GM18873 (cell line): ENCODE measurements at regions not wholly inside any gene's neighbourhood (a gene's known extent, or its start where the extent isn't known, plus 50 kb on each side); places are given as distances from the start of the nearest gene placed in this dataset.

ENCODE experiments used
- ATAC-seq: cut with Tn5 transposase; IDR thresholded peaks from one replicate; pipeline ENCODE4 v1.9.1; 2021; ENCODE audit warnings: mild to moderate bottlenecking, moderate library complexity, moderate number of reproducible peaks; ENCODE audit not compliant: unreplicated experiment, low FRiP score

GRCh38 chr16:73852561-73852960, 444.1 kb upstream of the PSMD7 start:
- no peak for ATAC-seq

DNA sequence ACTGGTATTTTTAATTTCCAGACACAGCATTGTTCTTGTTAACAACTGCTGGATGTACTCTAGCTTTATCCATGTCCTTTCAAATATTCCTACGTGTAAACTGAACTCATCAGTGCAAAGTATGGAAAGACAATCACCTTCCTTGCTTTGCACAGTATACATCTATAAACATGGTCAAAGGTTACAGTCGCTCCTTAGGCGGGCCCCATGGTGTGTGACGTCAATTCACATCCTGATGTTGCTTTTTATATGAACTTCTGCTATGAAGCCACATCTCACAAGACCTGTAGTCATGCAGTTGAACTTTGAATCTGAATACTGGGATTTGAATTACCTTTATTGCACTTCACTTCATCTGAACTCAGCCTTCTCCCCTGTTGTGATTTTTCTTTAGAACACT, 447.6 kb upstream of the PSMD7 start:
- no peak for ATAC-seq

- no peak for ATAC-seq
Observed at GRCh38 chr16:73847090-73847489, 449.5 kb upstream of the PSMD7 start.

DNA sequence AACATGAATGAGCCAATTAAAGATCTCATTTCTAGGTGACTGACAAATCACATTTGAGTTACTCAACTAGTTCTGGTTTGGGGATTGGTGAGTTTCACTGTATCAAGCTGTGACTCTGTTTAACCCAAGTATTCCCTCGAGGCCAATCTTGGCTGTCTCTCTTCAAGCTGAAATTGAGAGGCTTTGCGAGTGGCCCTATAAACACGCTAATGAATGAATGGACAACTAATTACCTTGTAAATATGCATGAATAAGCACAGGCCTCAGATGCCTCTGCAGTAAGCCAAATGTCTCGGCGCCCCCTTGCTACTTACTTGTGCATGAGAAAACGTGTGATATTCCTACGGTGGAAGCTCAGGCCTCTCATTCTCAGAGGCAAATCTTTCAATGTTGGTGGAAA, 450.3 kb upstream of the PSMD7 start:
- no peak for ATAC-seq

DNA sequence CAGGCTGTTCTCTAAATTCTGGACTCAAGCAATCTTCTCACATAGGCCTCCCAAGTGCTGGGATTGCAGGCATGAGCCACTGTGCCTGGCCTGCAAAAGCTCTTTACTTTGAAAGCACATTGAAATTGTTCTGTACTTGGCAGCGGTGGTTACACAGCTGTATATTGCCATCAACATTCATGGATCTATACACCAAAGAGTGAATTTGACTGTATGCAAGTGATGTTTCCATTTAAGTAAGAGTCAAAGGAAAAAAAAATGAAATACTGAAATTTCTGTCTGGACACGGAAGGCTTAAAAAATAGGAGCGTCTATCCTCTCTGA, 450.6 kb upstream of the PSMD7 start:
- ATAC-seq, result no peak

DNA sequence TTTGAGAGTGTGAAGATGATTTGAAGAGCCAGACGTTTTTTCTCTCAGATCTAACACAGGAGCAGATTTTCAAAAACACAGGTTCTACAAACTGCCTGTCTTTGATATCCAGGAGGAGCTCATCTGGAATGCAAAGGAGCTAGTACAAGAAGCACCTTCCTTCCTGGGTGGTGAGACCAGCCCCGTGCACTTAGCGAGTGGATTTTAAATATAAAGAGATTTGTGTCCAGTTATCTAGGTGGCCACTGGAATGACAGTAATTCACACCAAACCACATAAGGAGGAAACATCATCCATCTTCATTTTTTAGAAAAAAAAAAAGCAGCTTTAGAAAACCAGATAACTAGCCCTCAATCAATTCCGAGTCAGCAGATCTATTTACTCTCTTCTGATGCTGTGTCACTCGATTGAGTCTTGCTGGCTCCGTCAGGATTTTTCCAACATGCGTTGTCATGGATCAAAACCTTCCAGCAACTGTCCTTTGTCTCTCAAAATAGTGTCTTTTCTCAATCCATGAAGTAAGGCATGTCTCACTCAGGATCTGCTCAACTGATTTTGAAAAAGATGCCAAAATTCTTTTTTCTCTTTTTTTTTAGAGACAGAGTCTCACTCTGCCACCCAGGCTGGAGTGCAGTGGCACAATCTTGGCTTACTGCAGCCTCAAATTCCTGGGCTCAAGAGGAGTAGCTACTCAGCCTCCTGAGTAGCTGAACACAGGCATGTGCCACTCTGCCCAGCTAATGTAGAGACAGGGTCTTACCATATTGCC, 451.2 kb upstream of the PSMD7 start:
- ATAC-seq, result no peak

DNA sequence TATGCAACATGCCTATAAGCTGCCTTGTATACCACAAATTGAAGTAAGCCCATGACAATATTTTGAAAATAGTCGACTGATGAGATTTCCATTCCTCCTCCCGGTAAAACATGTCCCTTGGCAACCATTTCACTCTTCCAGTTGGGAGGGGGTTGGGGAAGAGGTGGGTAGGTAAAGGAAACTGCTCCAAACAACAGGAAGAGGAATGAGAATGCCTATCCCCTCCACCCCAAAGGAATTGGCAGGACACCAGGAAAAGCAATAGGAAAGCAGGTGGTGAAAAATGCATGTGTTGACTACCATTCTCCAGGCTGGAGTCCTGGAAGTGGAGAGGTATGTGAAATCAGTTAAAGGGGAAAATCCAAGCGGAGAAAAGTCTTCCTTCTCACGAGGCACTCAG, 455.9 kb upstream of the PSMD7 start:
- no peak for ATAC-seq

DNA sequence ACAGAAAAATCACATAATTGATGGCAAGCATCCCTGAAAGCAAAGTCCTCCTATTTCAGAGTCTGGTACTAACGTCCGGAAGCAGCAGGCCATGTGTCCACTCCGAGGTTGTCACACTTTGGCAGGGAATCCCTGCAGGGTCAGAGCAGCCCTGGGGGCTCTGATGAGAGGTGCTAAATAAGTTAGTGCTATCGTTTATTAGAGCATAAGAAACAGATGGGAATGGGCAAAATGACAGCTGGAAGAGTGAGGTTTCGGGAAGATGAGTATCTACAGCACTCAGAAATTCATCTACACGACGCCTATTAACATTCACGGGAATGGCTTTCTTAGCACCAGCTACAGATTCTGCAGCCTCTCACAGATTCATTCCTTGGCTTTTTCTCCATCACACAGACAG, 465.4 kb upstream of the PSMD7 start:
- ATAC-seq, result no peak

DNA sequence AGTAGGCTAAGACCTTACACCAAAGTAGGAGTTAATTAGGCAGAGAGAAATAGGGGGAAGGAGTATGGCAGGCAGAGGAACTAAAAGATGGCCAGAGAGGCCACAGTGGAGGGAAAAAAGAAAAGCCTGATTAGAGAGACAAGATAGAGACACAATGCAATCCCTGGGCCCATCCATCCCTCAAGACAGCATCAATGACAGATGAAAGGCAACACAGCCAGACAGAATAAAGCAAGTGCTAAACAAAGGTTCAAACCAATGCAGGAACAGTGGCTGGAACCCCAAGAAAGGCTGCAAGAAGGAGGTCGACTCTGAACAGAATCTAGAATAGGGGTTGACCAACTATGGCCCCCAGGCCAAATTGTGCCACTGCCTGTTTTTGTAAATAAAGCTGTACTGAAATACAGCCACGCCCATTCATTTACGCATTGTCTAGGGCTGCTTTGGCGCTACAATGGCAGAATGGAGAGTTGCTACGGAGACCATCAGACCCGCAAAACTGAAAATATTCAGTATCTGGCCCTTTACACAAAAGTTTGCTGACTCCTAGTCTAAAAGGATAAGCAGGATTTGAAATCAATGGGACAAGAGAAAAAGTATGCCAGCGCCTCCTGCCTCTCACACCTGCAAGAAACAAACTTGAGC, 473.3 kb upstream of the PSMD7 start:
- no peak for ATAC-seq

DNA sequence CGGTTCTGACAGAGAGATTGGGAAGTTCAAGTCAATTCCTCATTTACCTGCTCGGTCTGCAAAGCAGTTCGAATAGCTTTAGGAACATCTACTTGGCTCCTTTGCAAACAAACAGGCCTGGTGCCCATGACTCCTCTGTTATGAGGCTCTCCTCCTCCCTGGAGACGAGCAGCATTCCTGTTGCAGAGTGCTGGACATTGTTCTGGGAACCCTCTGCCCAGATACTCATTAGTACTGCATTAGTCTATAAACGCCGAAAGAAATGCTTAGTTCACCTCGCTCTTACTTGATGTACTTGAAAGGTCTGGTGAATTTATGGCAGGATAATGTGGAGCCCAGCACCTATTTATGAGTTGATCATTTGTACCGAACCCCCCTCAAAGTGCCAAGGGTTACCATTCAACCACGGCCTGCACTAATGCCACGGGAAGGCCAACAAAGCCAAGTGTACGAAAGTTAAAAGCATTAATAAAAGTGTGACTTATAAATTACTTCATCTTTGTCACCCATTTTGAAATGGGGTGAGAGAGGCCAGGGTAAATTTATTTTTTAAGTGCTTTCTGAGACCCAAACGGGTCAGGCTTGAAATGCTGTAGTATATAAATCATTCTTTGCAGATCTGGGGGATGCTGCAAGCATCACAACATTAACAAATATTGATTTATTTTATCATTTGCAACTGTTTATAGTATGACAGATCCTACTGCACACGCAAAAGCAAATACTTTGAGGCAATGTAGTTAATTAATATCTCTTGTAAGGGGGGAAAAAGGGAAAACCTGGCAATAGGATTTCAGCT, 478.9 kb upstream of the PSMD7 start:
- no peak for ATAC-seq

DNA sequence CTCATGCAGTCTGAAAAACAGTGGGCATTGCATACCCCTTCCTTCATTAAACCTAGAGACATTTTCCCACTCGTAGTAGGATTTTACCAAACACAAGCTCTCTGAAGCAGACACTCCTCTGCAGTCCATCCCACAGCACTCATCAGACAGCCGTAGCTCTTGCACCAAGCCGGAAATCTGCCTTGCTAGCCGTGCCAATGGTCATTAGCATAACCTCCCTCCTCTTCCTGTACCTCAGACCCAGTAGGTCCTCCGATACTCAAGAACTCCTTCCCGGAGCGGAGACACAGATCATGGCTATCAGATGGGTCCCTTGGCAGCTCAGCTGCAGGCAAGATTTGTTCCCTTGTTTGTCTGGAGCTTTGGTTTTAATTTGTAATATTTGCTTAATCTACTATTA, 483.1 kb upstream of the PSMD7 start:
- ATAC-seq, result no peak

DNA sequence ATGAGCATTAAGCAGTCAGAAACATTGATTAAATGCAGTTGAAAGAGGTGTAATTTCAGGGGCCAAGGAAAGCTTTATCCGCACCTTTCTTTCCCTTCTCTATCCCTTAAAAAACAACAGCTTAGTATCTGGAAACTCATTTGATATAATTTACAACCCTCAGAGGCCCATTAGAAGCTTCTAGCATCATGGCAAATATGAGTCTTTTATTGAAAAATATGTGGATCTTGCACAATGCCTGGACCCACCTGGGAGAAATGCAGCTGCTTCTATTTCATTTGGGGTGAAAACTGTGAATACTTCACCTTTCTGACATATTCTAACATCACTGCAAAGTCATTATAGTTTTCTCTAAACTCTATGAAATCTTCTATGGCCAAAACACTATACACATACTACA, 492.2 kb upstream of the PSMD7 start:
- no peak for ATAC-seq

DNA sequence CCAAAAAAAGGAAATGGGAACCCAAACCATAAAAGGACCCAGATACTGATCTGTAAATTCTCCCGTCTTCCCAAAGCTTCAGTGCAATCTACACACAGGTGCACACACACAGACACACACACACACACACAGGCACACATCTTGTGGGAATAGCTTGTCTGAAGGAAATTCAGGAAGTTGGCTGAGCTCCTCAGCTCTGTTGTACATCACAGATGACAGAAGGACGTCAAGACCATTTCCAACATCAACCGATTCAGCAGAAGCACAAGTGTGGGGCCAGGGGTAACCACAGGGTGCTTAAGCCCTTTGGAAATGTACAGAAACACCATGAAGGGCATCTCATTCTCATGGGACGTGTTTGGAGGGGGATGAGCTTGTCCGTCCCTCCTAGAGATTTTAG, 498.1 kb upstream of the PSMD7 start:
- no peak for ATAC-seq

GRCh38 chr16:73797115-73797514, 499.5 kb upstream of the PSMD7 start:
- ATAC-seq, result no peak

DNA sequence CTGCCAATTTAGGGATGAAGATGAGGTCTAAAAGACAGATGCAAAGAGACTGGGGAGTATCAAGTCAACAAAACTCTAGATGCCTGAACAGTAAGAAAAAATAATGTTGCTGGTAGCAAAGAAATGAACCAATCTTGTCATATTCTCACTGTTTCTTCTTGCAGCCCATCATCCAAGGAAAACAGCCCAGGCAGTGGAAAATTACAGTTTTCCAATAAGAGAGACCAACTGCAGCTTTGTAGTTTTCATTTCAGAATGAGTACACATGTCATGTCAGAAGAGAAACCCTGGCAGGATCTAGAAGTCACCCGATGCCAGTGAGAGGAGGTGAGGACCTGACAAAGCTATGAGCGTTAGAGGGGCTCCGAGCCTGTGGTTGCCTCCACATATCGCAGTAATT, 500.4 kb upstream of the PSMD7 start:
- ATAC-seq, result no peak

DNA sequence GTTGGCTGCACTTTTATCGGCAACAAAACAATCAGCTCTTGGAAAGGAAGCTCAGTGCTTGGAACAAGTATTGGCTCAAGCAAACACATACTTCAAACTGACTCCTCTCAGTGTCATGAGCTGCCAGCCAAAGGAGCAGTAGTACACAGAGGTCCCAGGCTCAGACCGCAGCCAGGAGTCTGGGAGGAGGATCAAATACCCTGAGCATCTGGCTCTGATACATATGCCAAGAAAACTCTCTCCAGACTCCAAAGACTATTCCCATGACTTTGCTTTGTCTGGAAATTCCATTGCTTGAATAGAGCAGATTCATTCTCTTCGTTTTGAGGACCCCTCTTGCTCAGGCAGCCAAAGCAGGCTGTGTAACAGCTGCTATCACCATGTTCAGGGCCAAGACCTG, 501.6 kb upstream of the PSMD7 start:
- no peak for ATAC-seq

- no peak for ATAC-seq
Observed at GRCh38 chr16:73793871-73794437, 502.7 kb upstream of the PSMD7 start.

GRCh38 chr16:73793260-73793659, 503.4 kb upstream of the PSMD7 start:
- ATAC-seq, result no peak

- ATAC-seq, result no peak
Observed at GRCh38 chr16:73792199-73793020, 504.2 kb upstream of the PSMD7 start.

DNA sequence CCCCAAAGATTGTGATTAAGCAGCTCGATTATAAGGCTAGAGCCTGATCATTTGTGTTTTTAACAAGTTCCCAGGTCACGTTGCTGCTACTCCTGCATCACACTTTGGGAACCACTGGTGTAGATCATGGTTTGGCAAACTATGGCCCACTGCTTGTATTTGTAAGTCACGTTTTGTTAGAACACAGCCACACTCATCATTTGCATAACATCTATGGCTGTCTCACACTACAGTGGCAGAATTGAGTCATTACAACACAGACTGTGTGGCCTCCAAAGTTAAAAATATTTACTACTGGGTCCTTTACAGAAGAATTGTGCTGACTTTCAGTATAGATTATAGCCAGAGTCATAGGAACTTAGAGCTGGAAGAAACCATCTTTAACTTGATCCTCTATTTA, 515.3 kb upstream of the PSMD7 start:
- no peak for ATAC-seq

DNA sequence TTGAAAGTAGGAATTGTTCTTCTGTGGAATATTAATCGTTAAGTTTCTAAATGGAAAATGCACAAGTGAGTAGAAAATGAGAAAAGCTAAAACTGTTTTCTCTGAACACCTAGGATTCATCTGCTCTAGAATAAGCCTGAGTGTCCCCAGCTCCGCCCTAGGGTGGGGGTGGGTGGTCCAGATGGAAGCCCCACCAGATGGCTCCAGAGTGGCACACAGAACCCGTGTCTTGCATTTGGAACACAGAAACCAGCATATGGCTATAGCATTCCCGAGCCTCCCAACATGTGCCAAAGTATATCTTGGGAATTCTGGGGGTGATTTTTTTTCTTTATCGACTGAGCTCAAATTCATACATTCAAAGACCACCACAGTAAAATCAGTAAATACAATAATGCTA, 517.7 kb upstream of the PSMD7 start:
- ATAC-seq, result no peak
